ENCODE measurements at regions not wholly inside any gene's neighbourhood (a gene's known extent, or its start where the extent isn't known, plus 50 kb on each side); places are given as distances from the start of the nearest gene placed in this dataset.

DNA sequence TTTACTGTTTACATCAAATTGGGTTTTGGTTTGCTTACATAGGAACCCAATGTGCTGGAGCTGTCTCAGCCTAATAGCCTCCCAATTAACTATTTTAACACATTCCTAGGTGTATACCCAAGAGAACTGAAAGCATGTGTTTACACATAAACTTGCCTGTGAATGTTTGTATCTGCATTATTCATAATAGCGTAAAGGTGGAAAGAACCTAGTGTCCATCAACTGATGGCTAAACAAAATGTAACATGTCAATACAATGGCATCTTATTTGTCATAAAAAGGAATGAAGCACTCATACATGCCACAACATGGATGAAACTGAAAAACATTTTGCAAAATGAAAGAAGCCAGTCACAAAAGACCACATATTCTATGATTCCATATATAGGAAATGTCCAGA, 160.6 kb upstream of the EEPD1 start:
- H3K27ac ChIP-seq (ENCODE audit: low read depth in 1 of 2, low read length in 1 of 2) = no peak overlapping the region
- H3K27me3 ChIP-seq (ENCODE audit: control insufficient read depth in 2 of 2, insufficient read depth in 1 of 2, low read length in 1 of 2) = no peaks in the 10 kb centered on the region
- H3K9me3 ChIP-seq (ENCODE audit: control insufficient read depth in 2 of 2, insufficient read depth in 1 of 2, low read length in 1 of 2) = no peaks in the 10 kb centered on the region
- no peaks in the 10 kb centered on the region for H3K36me3 ChIP-seq (ENCODE audit: control insufficient read depth in 2 of 2, insufficient read depth in 2 of 2, low read length in 1 of 2)
- H3K4me1 ChIP-seq (ENCODE audit: control insufficient read depth in 2 of 2, insufficient read depth in 2 of 2, low read length in 2 of 2) = no peaks in the 10 kb centered on the region
- DNase-seq (ENCODE audit: low read depth in 6 of 9, low spot score in 9 of 9) = no peak
- no peak overlapping the region for H3K4me3 ChIP-seq (ENCODE audit: low read length in 2 of 2)
- WGBS = 97% methylated on average over 1 of the region's 1 CpG

DNA sequence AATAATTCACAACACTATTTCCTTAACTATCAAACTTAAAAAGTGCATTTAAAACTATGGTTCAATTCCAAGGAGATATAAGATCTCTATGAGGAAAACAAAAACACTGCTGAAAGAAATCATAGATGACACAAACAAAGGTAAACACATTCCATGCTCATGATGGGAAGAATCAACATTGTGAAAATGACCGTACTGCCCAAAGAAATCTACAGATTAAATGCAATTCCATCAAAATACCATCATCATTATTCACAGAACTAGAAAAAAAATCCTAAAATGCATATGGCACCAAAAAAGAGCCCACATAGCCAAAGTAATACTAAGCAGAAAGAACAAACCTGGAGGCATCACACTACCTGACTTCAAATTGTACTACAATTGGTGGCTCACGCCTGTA, 159.9 kb upstream of the EEPD1 start:
- Histone ChIP-seq H3K27me3 (ENCODE audit: control insufficient read depth in 2 of 2, insufficient read depth in 1 of 2, low read length in 1 of 2) (no peaks in the 10 kb centered on the region), H3K4me3 (ENCODE audit: low read length in 2 of 2) (no peak overlapping the region), H3K9me3 (ENCODE audit: control insufficient read depth in 2 of 2, insufficient read depth in 1 of 2, low read length in 1 of 2) (no peaks in the 10 kb centered on the region), H3K27ac (ENCODE audit: low read depth in 1 of 2, low read length in 1 of 2) (no peak overlapping the region), H3K36me3 (ENCODE audit: control insufficient read depth in 2 of 2, insufficient read depth in 2 of 2, low read length in 1 of 2) (no peaks in the 10 kb centered on the region), H3K4me1 (ENCODE audit: control insufficient read depth in 2 of 2, insufficient read depth in 2 of 2, low read length in 2 of 2) (no peaks in the 10 kb centered on the region)
- DNase-seq (ENCODE audit: low read depth in 6 of 9, low spot score in 9 of 9) = no peak
- WGBS = over 99% methylated on average over 2 of the region's 2 CpGs

DNA sequence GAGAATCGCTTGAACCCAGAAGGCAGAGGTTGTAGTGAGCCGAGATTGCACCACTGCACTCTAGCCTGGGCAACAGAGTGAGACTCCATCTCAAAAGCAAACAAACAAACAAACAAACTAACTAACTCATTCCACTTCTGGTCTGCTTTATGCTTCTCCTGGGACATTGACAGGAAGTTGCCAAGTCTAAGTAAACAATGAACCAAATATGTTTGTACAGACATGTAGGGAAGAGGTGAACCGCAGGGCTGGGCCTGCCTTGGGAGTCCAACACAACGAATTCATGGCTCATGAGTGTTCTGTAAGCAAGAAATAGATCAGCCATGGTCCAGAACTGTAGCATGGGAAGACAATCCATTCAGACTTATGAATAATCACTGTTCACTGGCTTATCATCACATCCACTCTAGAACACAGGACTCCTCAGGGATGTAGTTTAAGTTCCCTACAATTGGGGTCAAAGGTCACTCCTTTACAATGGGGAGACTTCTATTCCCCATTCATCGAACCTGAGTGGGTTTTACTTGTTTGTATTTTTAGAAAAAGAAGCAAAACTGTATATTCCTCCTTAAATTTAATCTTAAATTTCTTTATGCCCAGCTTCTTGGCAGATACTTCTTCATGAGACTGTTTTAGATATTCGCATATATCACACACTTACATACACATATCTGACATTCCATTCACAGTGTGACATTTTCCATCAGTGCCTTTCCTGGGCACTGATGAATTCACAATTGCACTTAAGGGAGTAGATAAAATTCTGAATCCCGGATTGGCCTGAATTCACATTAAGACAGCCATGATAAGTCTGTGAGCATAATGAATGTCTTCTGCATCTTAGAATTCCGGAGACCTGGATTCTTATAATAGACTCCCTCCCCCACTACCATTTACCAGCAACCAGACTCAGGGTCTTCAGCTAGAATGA, 159.1 kb upstream of the EEPD1 start:
- Histone ChIP-seq H3K4me3 (ENCODE audit: low read length in 2 of 2) (no peak overlapping the region), H3K27me3 (ENCODE audit: control insufficient read depth in 2 of 2, insufficient read depth in 1 of 2, low read length in 1 of 2) (no peaks in the 10 kb centered on the region), H3K4me1 (ENCODE audit: control insufficient read depth in 2 of 2, insufficient read depth in 2 of 2, low read length in 2 of 2) (no peaks in the 10 kb centered on the region), H3K36me3 (ENCODE audit: control insufficient read depth in 2 of 2, insufficient read depth in 2 of 2, low read length in 1 of 2) (no peaks in the 10 kb centered on the region), H3K9me3 (ENCODE audit: control insufficient read depth in 2 of 2, insufficient read depth in 1 of 2, low read length in 1 of 2) (no peaks in the 10 kb centered on the region), H3K27ac (ENCODE audit: low read depth in 1 of 2, low read length in 1 of 2) (no peak overlapping the region)
- no peak for DNase-seq (ENCODE audit: low read depth in 6 of 9, low spot score in 9 of 9)
- WGBS = 94% methylated on average over 8 of the region's 8 CpGs

DNA sequence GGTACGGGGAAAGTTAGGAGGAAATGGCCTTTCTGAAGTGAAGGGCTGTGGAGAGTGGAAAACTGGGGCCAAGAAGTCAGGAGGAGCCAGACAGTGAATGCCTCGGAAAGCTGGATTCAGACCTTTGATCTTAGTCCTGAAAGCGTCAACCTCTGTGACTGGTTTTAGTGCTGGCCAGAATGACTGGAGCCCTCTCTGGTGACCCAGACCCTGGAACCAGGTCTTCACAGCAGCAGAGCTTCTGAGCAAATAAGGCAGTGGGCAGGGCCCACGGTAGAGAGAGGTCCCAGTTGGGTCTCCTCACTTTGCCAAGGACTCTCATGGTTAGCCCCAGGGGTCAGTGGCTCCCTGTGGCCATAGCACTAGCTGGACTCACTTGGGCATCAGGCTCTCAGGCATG, 157.7 kb upstream of the EEPD1 start:
- DNase-seq (ENCODE audit: low read depth in 6 of 9, low spot score in 9 of 9) = no peak
- 97% methylated on average over 4 of the region's 4 CpGs for WGBS
- Histone ChIP-seq H3K36me3 (ENCODE audit: control insufficient read depth in 2 of 2, insufficient read depth in 2 of 2, low read length in 1 of 2) (no peaks in the 10 kb centered on the region), H3K4me1 (ENCODE audit: control insufficient read depth in 2 of 2, insufficient read depth in 2 of 2, low read length in 2 of 2) (no peaks in the 10 kb centered on the region), H3K27me3 (ENCODE audit: control insufficient read depth in 2 of 2, insufficient read depth in 1 of 2, low read length in 1 of 2) (no peaks in the 10 kb centered on the region), H3K4me3 (ENCODE audit: low read length in 2 of 2) (no peak overlapping the region), H3K27ac (ENCODE audit: low read depth in 1 of 2, low read length in 1 of 2) (no peak overlapping the region), H3K9me3 (ENCODE audit: control insufficient read depth in 2 of 2, insufficient read depth in 1 of 2, low read length in 1 of 2) (no peaks in the 10 kb centered on the region)

GRCh38 chr7:35998481-35998880, 154.6 kb upstream of the EEPD1 start:
- DNase-seq (ENCODE audit: low read depth in 6 of 9, low spot score in 9 of 9) = no peak
- 95% methylated on average over 5 of the region's 5 CpGs for WGBS
- no peaks in the 10 kb centered on the region for H3K27me3 ChIP-seq (ENCODE audit: control insufficient read depth in 2 of 2, insufficient read depth in 1 of 2, low read length in 1 of 2)
- no peak overlapping the region for H3K27ac ChIP-seq (ENCODE audit: low read depth in 1 of 2, low read length in 1 of 2)
- H3K36me3 ChIP-seq (ENCODE audit: control insufficient read depth in 2 of 2, insufficient read depth in 2 of 2, low read length in 1 of 2) = no peaks in the 10 kb centered on the region
- peaks cover 0 to 2% of the 10 kb centered on the region in 2 donors for H3K9me3 ChIP-seq (ENCODE audit: control insufficient read depth in 2 of 2, insufficient read depth in 1 of 2, low read length in 1 of 2)
- H3K4me1 ChIP-seq (ENCODE audit: control insufficient read depth in 2 of 2, insufficient read depth in 2 of 2, low read length in 2 of 2) = no peaks in the 10 kb centered on the region
- H3K4me3 ChIP-seq (ENCODE audit: low read length in 2 of 2) = no peak overlapping the region

DNA sequence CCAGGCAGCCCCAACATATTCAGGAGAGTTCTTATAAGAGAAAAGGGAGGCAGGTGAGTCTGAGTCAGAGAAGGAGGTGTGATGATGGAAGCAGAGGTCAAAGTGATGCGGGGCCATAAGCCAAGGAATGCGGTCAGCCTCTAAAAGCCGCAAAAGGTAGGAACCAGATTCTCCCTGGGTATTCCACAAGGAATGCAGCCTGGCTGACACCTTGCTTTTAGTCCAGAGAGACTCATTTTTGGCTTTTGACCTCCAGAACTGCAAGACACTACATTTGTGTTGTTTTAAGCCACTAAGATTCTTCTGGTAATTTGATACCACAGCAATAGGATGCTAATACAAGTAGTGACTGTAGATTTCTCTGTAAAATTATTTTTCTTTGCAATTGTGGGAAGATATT, 151.5 kb upstream of the EEPD1 start:
- DNase-seq (ENCODE audit: low read depth in 6 of 9, low spot score in 9 of 9) = no peak

DNA sequence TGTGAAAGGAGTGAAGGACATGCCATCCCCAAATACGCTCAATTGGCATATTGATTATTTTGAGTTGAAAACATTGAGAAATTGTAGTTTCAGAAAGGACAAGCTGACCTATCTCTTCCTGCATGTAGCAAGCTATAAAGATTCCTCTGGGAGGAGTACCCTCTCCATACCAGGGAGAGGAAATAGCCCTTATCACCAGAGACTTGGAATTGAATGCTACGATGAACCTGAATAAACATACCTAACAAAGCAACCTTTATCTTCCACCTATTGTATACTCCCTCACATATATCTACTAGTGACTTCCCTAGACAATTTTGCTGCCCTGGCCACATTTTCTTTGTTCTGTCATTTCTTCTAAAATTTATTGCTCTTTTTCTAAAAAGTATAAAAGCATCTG, 150.2 kb upstream of the EEPD1 start:
- Histone ChIP-seq H3K27me3 (ENCODE audit: control insufficient read depth in 2 of 2, insufficient read depth in 1 of 2, low read length in 1 of 2) (no peaks in the 10 kb centered on the region), H3K4me1 (ENCODE audit: control insufficient read depth in 2 of 2, insufficient read depth in 2 of 2, low read length in 2 of 2) (no peaks in the 10 kb centered on the region), H3K4me3 (ENCODE audit: low read length in 2 of 2) (no peak overlapping the region), H3K9me3 (ENCODE audit: control insufficient read depth in 2 of 2, insufficient read depth in 1 of 2, low read length in 1 of 2) (peaks cover 0 to 2% of the 10 kb centered on the region in 2 donors), H3K36me3 (ENCODE audit: control insufficient read depth in 2 of 2, insufficient read depth in 2 of 2, low read length in 1 of 2) (no peaks in the 10 kb centered on the region), H3K27ac (ENCODE audit: low read depth in 1 of 2, low read length in 1 of 2) (no peak overlapping the region)
- WGBS = 95% methylated on average over 2 of the region's 2 CpGs
- no peak for DNase-seq (ENCODE audit: low read depth in 6 of 9, low spot score in 9 of 9)

More for the DNA sequence above, 151.5 kb upstream of the EEPD1 start:
- H3K4me3 ChIP-seq (ENCODE audit: low read length in 2 of 2) = no peak overlapping the region
- H3K4me1 ChIP-seq (ENCODE audit: control insufficient read depth in 2 of 2, insufficient read depth in 2 of 2, low read length in 2 of 2) = no peaks in the 10 kb centered on the region
- H3K27ac ChIP-seq (ENCODE audit: low read depth in 1 of 2, low read length in 1 of 2) = no peak overlapping the region
- no peaks in the 10 kb centered on the region for H3K27me3 ChIP-seq (ENCODE audit: control insufficient read depth in 2 of 2, insufficient read depth in 1 of 2, low read length in 1 of 2)
- H3K9me3 ChIP-seq (ENCODE audit: control insufficient read depth in 2 of 2, insufficient read depth in 1 of 2, low read length in 1 of 2) = peaks cover 0 to 2% of the 10 kb centered on the region in 2 donors
- H3K36me3 ChIP-seq (ENCODE audit: control insufficient read depth in 2 of 2, insufficient read depth in 2 of 2, low read length in 1 of 2) = no peaks in the 10 kb centered on the region
- 97% methylated on average over 3 of the region's 3 CpGs for WGBS

DNA sequence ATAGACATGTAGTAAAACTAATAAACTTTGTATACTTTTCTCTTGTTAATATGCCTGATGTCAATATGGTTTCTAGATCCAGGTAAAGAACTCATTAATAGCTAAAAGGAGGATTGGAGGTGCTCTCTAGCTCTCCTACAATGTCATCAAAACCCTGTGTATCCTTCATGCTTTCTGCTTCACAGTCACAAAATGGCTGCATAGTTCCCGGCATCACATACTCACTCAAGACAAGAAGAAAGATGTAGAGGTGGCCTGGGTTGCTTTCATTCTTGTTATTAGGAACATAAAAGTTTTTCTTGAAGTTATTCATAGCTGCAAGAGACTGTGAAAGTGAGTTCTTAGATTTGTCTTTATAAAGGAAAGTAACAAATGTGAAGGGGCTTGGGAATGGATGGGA, 149.7 kb upstream of the EEPD1 start:
- Histone ChIP-seq H3K4me3 (ENCODE audit: low read length in 2 of 2) (no peak overlapping the region), H3K27me3 (ENCODE audit: control insufficient read depth in 2 of 2, insufficient read depth in 1 of 2, low read length in 1 of 2) (no peaks in the 10 kb centered on the region), H3K36me3 (ENCODE audit: control insufficient read depth in 2 of 2, insufficient read depth in 2 of 2, low read length in 1 of 2) (no peaks in the 10 kb centered on the region), H3K9me3 (ENCODE audit: control insufficient read depth in 2 of 2, insufficient read depth in 1 of 2, low read length in 1 of 2) (peaks cover 0 to 2% of the 10 kb centered on the region in 2 donors), H3K27ac (ENCODE audit: low read depth in 1 of 2, low read length in 1 of 2) (no peak overlapping the region), H3K4me1 (ENCODE audit: control insufficient read depth in 2 of 2, insufficient read depth in 2 of 2, low read length in 2 of 2) (no peaks in the 10 kb centered on the region)
- WGBS = 99% methylated on average over 1 of the region's 1 CpG
- no peak for DNase-seq (ENCODE audit: low read depth in 6 of 9, low spot score in 9 of 9)

GRCh38 chr7:36005293-36005692, 147.8 kb upstream of the EEPD1 start:
- DNase-seq (ENCODE audit: low read depth in 6 of 9, low spot score in 9 of 9) = peak in 1 of 9 donors; percentile 33
- WGBS = 38% methylated on average over 3 of the region's 3 CpGs
- H3K27ac ChIP-seq (ENCODE audit: low read depth in 1 of 2, low read length in 1 of 2) = no peak overlapping the region
- H3K27me3 ChIP-seq (ENCODE audit: control insufficient read depth in 2 of 2, insufficient read depth in 1 of 2, low read length in 1 of 2) = no peaks in the 10 kb centered on the region
- H3K4me1 ChIP-seq (ENCODE audit: control insufficient read depth in 2 of 2, insufficient read depth in 2 of 2, low read length in 2 of 2) = no peaks in the 10 kb centered on the region
- H3K4me3 ChIP-seq (ENCODE audit: low read length in 2 of 2) = no peak overlapping the region
- peaks cover 0 to 2% of the 10 kb centered on the region in 2 donors for H3K9me3 ChIP-seq (ENCODE audit: control insufficient read depth in 2 of 2, insufficient read depth in 1 of 2, low read length in 1 of 2)
- no peaks in the 10 kb centered on the region for H3K36me3 ChIP-seq (ENCODE audit: control insufficient read depth in 2 of 2, insufficient read depth in 2 of 2, low read length in 1 of 2)
